Neutrophil (primary cell): ENCODE measurements at regions not wholly inside any gene's neighbourhood (a gene's known extent, or its start where the extent isn't known, plus 50 kb on each side); places are given as distances from the start of the nearest gene placed in this dataset.

ENCODE experiments used
- H3K27ac ChIP-seq: fragments of 200-600 bp; sonication (generic); 2 replicates; pipeline ENCODE4 v1.5.1; 2016; ENCODE audit warnings: mild to moderate bottlenecking, moderate library complexity
- H3K27me3 ChIP-seq: fragments of 200-600 bp; sonication (generic); 2 replicates; pipeline ENCODE4 v1.6.0; 2016; ENCODE audit warnings: mild to moderate bottlenecking
- H3K36me3 ChIP-seq: fragments of 200-600 bp; sonication (generic); 2 replicates; pipeline ENCODE4 v1.5.1; 2017
- H3K4me1 ChIP-seq, 2 experiments: fragments of 200-600 bp in 1 of 2; sonication (generic) in 1 of 2; 1 replicate in 1 of 2; 2 replicates in 1 of 2; pipeline versions ENCODE4 v1.5.1 to v1.6.1; 2013 to 2016; ENCODE audit warnings: low read depth in 1 of 2, low read length in 1 of 2, mild to moderate bottlenecking in 1 of 2, moderate library complexity in 1 of 2; ENCODE audit not compliant: control insufficient read depth in 1 of 2, insufficient read depth in 1 of 2
- H3K4me3 ChIP-seq, 2 experiments: fragments of 200-600 bp in 1 of 2; sonication (generic) in 1 of 2; 1 replicate in 1 of 2; 2 replicates in 1 of 2; pipeline ENCODE4 v1.5.1; 2013 to 2016; ENCODE audit warnings: low read depth in 1 of 2, low read length in 1 of 2, mild to moderate bottlenecking in 1 of 2, moderate library complexity in 1 of 2
- H3K9me3 ChIP-seq: fragments of 200-600 bp; sonication (generic); 2 replicates; pipeline ENCODE4 v1.5.1; 2016
- TF ChIP-seq, protein P1 (sequence below): fragments of 200-600 bp; sonication (generic); IDR thresholded peaks from 2 replicates; pipeline ENCODE4 v1.5.1; 2016; ENCODE audit warnings: antibody characterized with exemption

DNA sequence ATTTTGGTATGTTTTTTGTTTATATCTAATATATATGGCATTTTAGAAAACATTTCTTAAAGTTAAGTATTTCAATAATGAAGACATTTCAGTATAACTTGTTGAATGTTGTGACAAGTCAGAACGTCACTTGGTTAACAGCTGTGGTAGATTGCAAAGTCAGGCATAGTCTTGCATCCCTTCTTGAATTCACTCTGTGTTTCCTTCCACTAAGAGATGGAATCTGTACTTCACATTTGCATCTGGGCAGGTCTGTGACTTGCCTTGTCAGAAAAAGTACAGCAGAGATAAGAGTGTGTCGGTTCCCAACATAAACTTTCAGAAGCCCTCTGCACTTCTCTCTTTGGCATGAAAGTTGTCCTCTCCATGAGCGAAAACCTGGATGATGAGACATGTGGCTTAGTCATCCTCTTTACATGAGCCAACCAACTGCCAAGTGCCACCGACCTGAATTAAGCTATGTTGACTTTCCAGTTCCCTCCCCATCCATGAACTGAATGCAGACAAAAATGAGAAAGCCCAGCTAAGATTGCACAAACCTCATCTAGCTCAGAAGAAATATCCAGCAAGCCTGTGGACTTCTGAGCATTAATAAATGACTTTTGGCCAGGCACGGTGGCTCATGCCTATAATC, 1730.2 kb downstream of the MRPL39 start:
- no peaks in the 10 kb centered on the region for H3K4me1 ChIP-seq
- TF ChIP-seq, protein P1, sequence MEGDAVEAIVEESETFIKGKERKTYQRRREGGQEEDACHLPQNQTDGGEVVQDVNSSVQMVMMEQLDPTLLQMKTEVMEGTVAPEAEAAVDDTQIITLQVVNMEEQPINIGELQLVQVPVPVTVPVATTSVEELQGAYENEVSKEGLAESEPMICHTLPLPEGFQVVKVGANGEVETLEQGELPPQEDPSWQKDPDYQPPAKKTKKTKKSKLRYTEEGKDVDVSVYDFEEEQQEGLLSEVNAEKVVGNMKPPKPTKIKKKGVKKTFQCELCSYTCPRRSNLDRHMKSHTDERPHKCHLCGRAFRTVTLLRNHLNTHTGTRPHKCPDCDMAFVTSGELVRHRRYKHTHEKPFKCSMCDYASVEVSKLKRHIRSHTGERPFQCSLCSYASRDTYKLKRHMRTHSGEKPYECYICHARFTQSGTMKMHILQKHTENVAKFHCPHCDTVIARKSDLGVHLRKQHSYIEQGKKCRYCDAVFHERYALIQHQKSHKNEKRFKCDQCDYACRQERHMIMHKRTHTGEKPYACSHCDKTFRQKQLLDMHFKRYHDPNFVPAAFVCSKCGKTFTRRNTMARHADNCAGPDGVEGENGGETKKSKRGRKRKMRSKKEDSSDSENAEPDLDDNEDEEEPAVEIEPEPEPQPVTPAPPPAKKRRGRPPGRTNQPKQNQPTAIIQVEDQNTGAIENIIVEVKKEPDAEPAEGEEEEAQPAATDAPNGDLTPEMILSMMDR: no peak
- no peaks in the 10 kb centered on the region for H3K9me3 ChIP-seq

DNA sequence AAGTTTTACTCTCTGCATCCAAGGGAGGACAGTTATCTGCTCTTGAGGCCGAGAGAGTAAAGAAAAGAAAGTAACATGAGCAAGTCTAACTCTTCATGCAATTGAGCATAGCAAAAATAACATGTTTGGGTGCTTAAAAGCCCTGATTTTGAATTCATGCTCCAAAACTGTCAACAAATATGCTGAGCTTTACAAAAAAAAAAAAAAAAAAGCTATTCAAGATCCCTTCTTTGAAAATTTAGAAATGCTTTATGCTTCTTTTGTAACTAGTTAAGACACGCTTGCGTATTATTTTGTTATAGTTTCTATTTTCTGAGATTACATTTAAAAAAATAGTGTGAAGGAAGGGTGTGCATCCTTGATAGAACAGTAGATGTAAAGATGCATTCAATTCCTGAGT, 1733.0 kb downstream of the MRPL39 start:
- Histone ChIP-seq H3K27ac (no peak overlapping the region), H3K27me3 (no peaks in the 10 kb centered on the region), H3K9me3 (no peaks in the 10 kb centered on the region), H3K4me3 (no peak overlapping the region), H3K36me3 (no peaks in the 10 kb centered on the region), H3K4me1 (no peaks in the 10 kb centered on the region)
- TF ChIP-seq, protein P1: no peak

More for the DNA sequence above, 1730.2 kb downstream of the MRPL39 start:
- Histone ChIP-seq H3K36me3 (no peaks in the 10 kb centered on the region), H3K27ac (no peak overlapping the region), H3K4me3 (no peak overlapping the region), H3K27me3 (no peaks in the 10 kb centered on the region)

GRCh38 chr21:23861911-23862504, 1745.3 kb downstream of the MRPL39 start:
- H3K36me3 ChIP-seq: no peaks in the 10 kb centered on the region
- H3K9me3 ChIP-seq: no peaks in the 10 kb centered on the region
- no peak overlapping the region for H3K4me3 ChIP-seq
- TF ChIP-seq, protein P1: no peak
- no peaks in the 10 kb centered on the region for H3K4me1 ChIP-seq
- no peaks in the 10 kb centered on the region for H3K27me3 ChIP-seq
- H3K27ac ChIP-seq: no peak overlapping the region

DNA sequence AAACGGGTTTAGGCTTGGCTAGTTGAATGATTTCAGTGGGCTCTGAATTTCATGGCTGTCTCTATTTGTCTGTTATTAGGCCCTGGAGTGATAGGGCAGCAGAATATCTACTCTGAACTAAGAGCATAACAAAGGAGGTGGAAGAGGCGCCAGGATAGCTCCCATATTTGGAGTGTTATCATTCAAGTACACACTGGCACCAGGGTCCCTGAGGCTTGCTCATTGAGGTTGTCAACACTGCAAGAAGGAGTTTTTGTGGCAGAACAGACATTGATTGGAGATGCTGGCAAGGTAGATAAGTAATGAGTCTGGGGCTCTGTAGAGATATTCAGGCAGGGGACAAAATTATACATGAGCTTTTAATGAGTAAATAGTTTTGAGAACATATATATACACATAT, 1748.4 kb downstream of the MRPL39 start:
- no peaks in the 10 kb centered on the region for H3K9me3 ChIP-seq
- H3K27ac ChIP-seq: no peak overlapping the region
- TF ChIP-seq, protein P1: no peak
- no peaks in the 10 kb centered on the region for H3K4me1 ChIP-seq
- no peaks in the 10 kb centered on the region for H3K36me3 ChIP-seq
- no peaks in the 10 kb centered on the region for H3K27me3 ChIP-seq
- H3K4me3 ChIP-seq: no peak overlapping the region

- H3K9me3 ChIP-seq: no peaks in the 10 kb centered on the region
- H3K27me3 ChIP-seq: no peaks in the 10 kb centered on the region
- no peak overlapping the region for H3K4me3 ChIP-seq
- TF ChIP-seq, protein P1: no peak
- no peaks in the 10 kb centered on the region for H3K4me1 ChIP-seq
- no peak overlapping the region for H3K27ac ChIP-seq
- no peaks in the 10 kb centered on the region for H3K36me3 ChIP-seq
These were observed 1753.4 kb downstream of the MRPL39 start for GRCh38 chr21:23853796-23854379.
